Naive B cell (primary cell): ENCODE measurements at regions not wholly inside any gene's neighbourhood (a gene's known extent, or its start where the extent isn't known, plus 50 kb on each side); places are given as distances from the start of the nearest gene placed in this dataset.

Experiments
- ATAC-seq, 2 donors: fragments of 150-1000 bp; cut with Tn5 transposase; 2 replicates each; pipeline ENCODE4 v1.10.0; 2021; ENCODE audit warnings: low read depth in 2 of 2, mild to moderate bottlenecking in 2 of 2, moderate library complexity in 2 of 2
- DNase-seq: peaks from one replicate; pipeline ENCODE4 v3.0.0; 2022
- H3K27ac Mint-ChIP-seq, 6 donors: one replicate each; pipeline ENCODE4 v1.8.0; 2020 to 2022; ENCODE audit warnings: mild to moderate bottlenecking in 6 of 6, mixed read lengths in 6 of 6, moderate library complexity in 5 of 6, inconsistent platforms in 2 of 6
- H3K27me3 Mint-ChIP-seq, 3 donors: one replicate each; pipeline ENCODE4 v1.8.0; 2021 to 2022; ENCODE audit warnings: mixed read lengths in 3 of 3, mild to moderate bottlenecking in 1 of 3
- H3K36me3 Mint-ChIP-seq, 2 donors: one replicate each; pipeline ENCODE4 v1.8.0; 2020 to 2022; ENCODE audit warnings: mixed read lengths in 2 of 2, inconsistent platforms in 1 of 2, mild to moderate bottlenecking in 1 of 2
- H3K4me1 Mint-ChIP-seq, 3 donors: one replicate each; pipeline ENCODE4 v1.8.0; 2020 to 2022; ENCODE audit warnings: mixed read lengths in 3 of 3, inconsistent platforms in 1 of 3, mild to moderate bottlenecking in 1 of 3, moderate library complexity in 1 of 3
- H3K4me3 Mint-ChIP-seq, 8 donors: one replicate each; pipeline ENCODE4 v1.8.0; 2020 to 2022; ENCODE audit warnings: mild to moderate bottlenecking in 8 of 8, mixed read lengths in 8 of 8, moderate library complexity in 8 of 8, inconsistent platforms in 2 of 8
- H3K9me3 Mint-ChIP-seq, 7 donors: one replicate each; pipeline ENCODE4 v1.8.0; 2020 to 2022; ENCODE audit warnings: mixed read lengths in 7 of 7, mild to moderate bottlenecking in 5 of 7, inconsistent platforms in 2 of 7, moderate library complexity in 1 of 7

- no peak overlapping the region for H3K27ac Mint-ChIP-seq
- H3K9me3 Mint-ChIP-seq, result peaks cover 2 to 38% (median 23%) of the 10 kb centered on the region in 7 donors
- no peaks in the 10 kb centered on the region for H3K4me1 Mint-ChIP-seq
- H3K4me3 Mint-ChIP-seq, result no peak overlapping the region
- DNase-seq, result no peak
- no peaks in the 10 kb centered on the region for H3K27me3 Mint-ChIP-seq
- no peak for ATAC-seq
- no peaks in the 10 kb centered on the region for H3K36me3 Mint-ChIP-seq
Observed at GRCh38 chr19:27679399-27679798, 1533.6 kb downstream of the UQCRFS1 start.

GRCh38 chr19:27676877-27677276 lies 1536.1 kb downstream of the UQCRFS1 start:
- no peak for ATAC-seq
- no peak for DNase-seq
- Mint-ChIP-seq H3K4me1 (no peaks in the 10 kb centered on the region), H3K27me3 (no peaks in the 10 kb centered on the region), H3K36me3 (no peaks in the 10 kb centered on the region), H3K27ac (no peak overlapping the region), H3K9me3 (peaks cover 2 to 40% (median 29%) of the 10 kb centered on the region in 7 donors), H3K4me3 (no peak overlapping the region)

- Mint-ChIP-seq H3K27me3 (no peaks in the 10 kb centered on the region), H3K36me3 (no peaks in the 10 kb centered on the region), H3K27ac (no peak overlapping the region)
Observed at GRCh38 chr19:27676334-27676733, 1536.6 kb downstream of the UQCRFS1 start.

GRCh38 chr19:27675771-27676170 lies 1537.2 kb downstream of the UQCRFS1 start:
- no peak overlapping the region for H3K27ac Mint-ChIP-seq
- H3K9me3 Mint-ChIP-seq, result peaks cover 2 to 47% (median 32%) of the 10 kb centered on the region in 7 donors
- no peaks in the 10 kb centered on the region for H3K36me3 Mint-ChIP-seq
- DNase-seq (no peak), ATAC-seq (no peak)
- H3K4me1 Mint-ChIP-seq, result no peaks in the 10 kb centered on the region
- no peaks in the 10 kb centered on the region for H3K27me3 Mint-ChIP-seq
- no peak overlapping the region for H3K4me3 Mint-ChIP-seq

More at GRCh38 chr19:27676334-27676733, 1536.6 kb downstream of the UQCRFS1 start:
- no peaks in the 10 kb centered on the region for H3K4me1 Mint-ChIP-seq
- DNase-seq (no peak), ATAC-seq (no peak)
- no peak overlapping the region for H3K4me3 Mint-ChIP-seq
- H3K9me3 Mint-ChIP-seq, result peaks cover 2 to 42% (median 29%) of the 10 kb centered on the region in 7 donors

- no peaks in the 10 kb centered on the region for H3K36me3 Mint-ChIP-seq
- peak overlapping the region in 1 of 6 donors; percentile 32 for H3K27ac Mint-ChIP-seq
- ATAC-seq, result no peak
- peaks cover 7 to 48% (median 31%) of the 10 kb centered on the region in 7 donors for H3K9me3 Mint-ChIP-seq
- H3K4me1 Mint-ChIP-seq, result no peaks in the 10 kb centered on the region
- DNase-seq, result no peak
- H3K4me3 Mint-ChIP-seq, result no peak overlapping the region
- H3K27me3 Mint-ChIP-seq, result no peaks in the 10 kb centered on the region
Observed at GRCh38 chr19:27674701-27675100, 1538.2 kb downstream of the UQCRFS1 start.

GRCh38 chr19:27673986-27674385 lies 1539.0 kb downstream of the UQCRFS1 start:
- Mint-ChIP-seq H3K36me3 (no peaks in the 10 kb centered on the region), H3K9me3 (peaks cover 8 to 50% (median 25%) of the 10 kb centered on the region in 7 donors), H3K4me3 (no peak overlapping the region), H3K27ac (no peak overlapping the region), H3K27me3 (no peaks in the 10 kb centered on the region), H3K4me1 (no peaks in the 10 kb centered on the region)
- DNase-seq, result no peak
- no peak for ATAC-seq

GRCh38 chr19:27672309-27673047 lies 1540.5 kb downstream of the UQCRFS1 start:
- Mint-ChIP-seq H3K9me3 (peaks cover 6 to 39% (median 19%) of the 10 kb centered on the region in 7 donors), H3K27ac (no peak overlapping the region), H3K4me3 (no peak overlapping the region), H3K27me3 (no peaks in the 10 kb centered on the region), H3K36me3 (no peaks in the 10 kb centered on the region), H3K4me1 (no peaks in the 10 kb centered on the region)
- no peak for ATAC-seq
- no peak for DNase-seq

- no peak overlapping the region for H3K4me3 Mint-ChIP-seq
- ATAC-seq, result no peak
- no peak overlapping the region for H3K27ac Mint-ChIP-seq
- H3K27me3 Mint-ChIP-seq, result no peaks in the 10 kb centered on the region
- no peaks in the 10 kb centered on the region for H3K36me3 Mint-ChIP-seq
- no peaks in the 10 kb centered on the region for H3K4me1 Mint-ChIP-seq
- peaks cover 2 to 33% (median 15%) of the 10 kb centered on the region in 7 donors for H3K9me3 Mint-ChIP-seq
- no peak for DNase-seq
Observed at GRCh38 chr19:27671876-27672275, 1541.1 kb downstream of the UQCRFS1 start.

- Mint-ChIP-seq H3K9me3 (peaks cover 18 to 77% (median 49%) of the 10 kb centered on the region in 7 donors), H3K27me3 (no peaks in the 10 kb centered on the region), H3K4me1 (no peaks in the 10 kb centered on the region), H3K4me3 (no peak overlapping the region), H3K36me3 (peaks cover 0 to 10% of the 10 kb centered on the region in 2 donors), H3K27ac (no peak overlapping the region)
- ATAC-seq (no peak), DNase-seq (no peak)
Observed at GRCh38 chr19:27660428-27660827, 1552.5 kb downstream of the UQCRFS1 start.

- DNase-seq (no peak), ATAC-seq (no peak)
- Mint-ChIP-seq H3K4me1 (no peaks in the 10 kb centered on the region), H3K4me3 (no peak overlapping the region), H3K9me3 (peaks cover 20 to 67% (median 48%) of the 10 kb centered on the region in 7 donors), H3K36me3 (peaks cover 0 to 10% of the 10 kb centered on the region in 2 donors), H3K27ac (no peak overlapping the region), H3K27me3 (no peaks in the 10 kb centered on the region)
Observed at GRCh38 chr19:27657271-27658051, 1555.5 kb downstream of the UQCRFS1 start.

- no peak for ATAC-seq
- Mint-ChIP-seq H3K36me3 (peaks cover 6 to 12% of the 10 kb centered on the region in 2 donors), H3K27me3 (no peaks in the 10 kb centered on the region), H3K4me1 (no peaks in the 10 kb centered on the region), H3K9me3 (peaks cover 20 to 71% (median 47%) of the 10 kb centered on the region in 7 donors), H3K4me3 (no peak overlapping the region), H3K27ac (no peak overlapping the region)
- DNase-seq, result no peak
Observed at GRCh38 chr19:27654266-27654990, 1558.5 kb downstream of the UQCRFS1 start.

GRCh38 chr19:27652796-27653195 lies 1560.2 kb downstream of the UQCRFS1 start:
- no peak for ATAC-seq

GRCh38 chr19:27652281-27652680 lies 1560.7 kb downstream of the UQCRFS1 start:
- H3K27ac Mint-ChIP-seq, result no peak overlapping the region
- H3K4me3 Mint-ChIP-seq, result no peak overlapping the region
- H3K9me3 Mint-ChIP-seq, result peaks cover 16 to 64% (median 36%) of the 10 kb centered on the region in 7 donors
- H3K4me1 Mint-ChIP-seq, result no peaks in the 10 kb centered on the region
- H3K27me3 Mint-ChIP-seq, result no peaks in the 10 kb centered on the region
- DNase-seq (no peak), ATAC-seq (no peak)
- peaks cover 6 to 17% of the 10 kb centered on the region in 2 donors for H3K36me3 Mint-ChIP-seq

More at GRCh38 chr19:27652796-27653195, 1560.2 kb downstream of the UQCRFS1 start:
- H3K9me3 Mint-ChIP-seq, result peaks cover 18 to 68% (median 38%) of the 10 kb centered on the region in 7 donors
- no peak for DNase-seq
- H3K27me3 Mint-ChIP-seq, result no peaks in the 10 kb centered on the region
- no peaks in the 10 kb centered on the region for H3K4me1 Mint-ChIP-seq
- H3K27ac Mint-ChIP-seq, result no peak overlapping the region
- peaks cover 6 to 14% of the 10 kb centered on the region in 2 donors for H3K36me3 Mint-ChIP-seq
- peak overlapping the region in 1 of 8 donors; percentile 53 for H3K4me3 Mint-ChIP-seq
